Activated effector memory CD4-positive, alpha-beta T cell treated with anti-CD3 and anti-CD28 coated beads, Interleukin-2, amount 50 U/mL, for 16 hours (primary cell): ENCODE measurements at regions not wholly inside any gene's neighbourhood (a gene's known extent, or its start where the extent isn't known, plus 50 kb on each side); places are given as distances from the start of the nearest gene placed in this dataset.
"Not testable (repeated sequence)": the region's sequence is repeated elsewhere in the genome, so short reads cannot be mapped to it uniquely, and the experiment has no call there.

Source experiments
- DNase-seq: peaks from one replicate; pipeline ENCODE4 v3.0.0-alpha.2; 2020

DNA sequence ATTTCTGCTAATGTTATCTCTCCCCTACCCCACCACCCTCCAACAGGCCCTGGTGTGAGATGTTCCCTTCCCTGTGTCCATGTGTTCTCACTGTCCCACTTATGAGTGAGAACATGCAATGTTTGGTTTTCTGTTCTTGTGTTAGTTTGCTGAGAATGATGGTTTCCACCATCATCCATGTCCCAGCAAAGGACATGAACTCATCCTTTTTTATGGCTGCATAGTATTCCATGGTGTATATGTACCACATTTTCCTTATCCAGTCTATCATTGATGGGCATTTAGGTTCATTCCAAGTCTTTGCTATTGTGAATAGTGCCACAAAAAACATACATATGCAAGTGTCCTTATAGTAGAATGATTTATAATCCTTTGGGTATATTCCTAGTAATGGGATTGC lies 104.5 kb downstream of the ZNF33B start:
- not testable (repeated sequence) for DNase-seq

GRCh38 chr10:42532996-42533395 lies 105.4 kb downstream of the ZNF33B start:
- DNase-seq: no peak

GRCh38 chr10:42523098-42523497 lies 115.3 kb downstream of the ZNF33B start:
- DNase-seq: no peak

DNA sequence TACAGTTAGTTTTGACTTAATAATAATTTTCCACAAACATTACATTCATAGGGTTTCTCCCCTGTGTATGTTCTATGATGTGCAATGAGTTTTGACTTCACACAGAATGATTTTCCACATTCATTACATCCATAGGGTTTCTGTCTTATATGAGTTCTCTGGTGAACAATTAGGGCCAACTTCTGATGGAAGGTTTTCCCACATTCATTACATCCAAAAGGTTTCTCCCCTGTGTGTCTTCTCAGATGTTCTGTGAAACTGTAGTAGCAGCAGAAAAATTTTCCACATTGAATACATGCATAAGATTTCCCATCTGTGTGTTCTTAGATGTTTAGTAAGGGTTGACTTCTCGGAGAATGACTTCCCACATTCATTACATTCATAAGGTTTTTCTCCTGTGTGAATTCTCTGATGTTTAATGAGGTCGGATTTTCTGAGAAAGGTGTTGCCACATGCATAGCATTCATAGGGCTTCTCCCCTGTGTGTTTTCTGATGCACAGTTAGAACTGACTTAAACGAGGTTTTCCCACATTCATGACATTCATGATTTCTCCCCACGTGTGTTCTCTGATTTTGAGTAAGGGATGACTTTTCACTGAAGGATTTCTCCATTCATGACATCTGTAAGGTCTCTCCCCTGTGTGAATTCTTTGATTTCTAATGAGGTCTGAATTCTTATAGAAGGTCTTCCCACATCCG lies 118.5 kb downstream of the ZNF33B start:
- no peak for DNase-seq

- DNase-seq: no peak
Observed at GRCh38 chr10:42519079-42519478, 119.3 kb downstream of the ZNF33B start.

DNA sequence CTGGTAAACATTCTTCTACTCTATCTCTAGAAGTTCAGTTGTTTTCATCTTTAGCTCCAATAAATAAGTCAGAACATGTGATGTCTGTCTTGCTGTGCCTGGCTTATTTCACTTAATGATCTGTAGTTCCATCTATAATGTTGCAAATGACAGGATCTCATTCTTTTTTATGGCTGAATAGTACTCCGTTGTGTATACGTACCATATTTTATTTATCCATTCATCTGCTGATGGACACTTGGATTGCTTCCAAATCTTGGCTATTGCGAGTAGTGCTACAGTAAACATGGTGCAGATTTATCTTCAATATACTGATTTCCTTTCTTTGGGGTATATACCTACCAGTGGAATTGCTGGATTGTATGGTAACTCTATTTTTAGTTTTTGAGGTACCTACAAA lies 124.4 kb downstream of the ZNF33B start:
- no peak for DNase-seq

GRCh38 chr10:42491801-42492200 lies 146.6 kb downstream of the ZNF33B start:
- DNase-seq: no peak

GRCh38 chr10:42491001-42491592 lies 147.3 kb downstream of the ZNF33B start:
- DNase-seq: no peak

DNA sequence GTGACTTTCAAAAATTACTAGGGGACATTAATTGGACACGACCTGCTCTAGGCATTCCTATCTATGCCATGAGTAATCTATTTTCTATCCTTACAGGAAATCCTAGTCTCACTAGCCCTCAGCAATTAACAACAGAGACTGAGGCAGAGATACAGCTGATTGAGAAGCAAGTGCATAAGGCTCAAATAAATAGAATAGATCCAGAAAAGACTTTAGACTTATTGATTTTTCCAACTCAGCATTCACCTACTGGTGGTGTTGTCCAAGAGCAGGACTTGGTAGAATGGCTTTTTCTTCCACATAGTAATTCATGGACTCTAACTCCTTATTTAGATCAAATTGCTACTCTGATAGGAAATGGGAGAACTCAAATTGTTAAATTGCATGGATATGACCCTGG lies 148.0 kb downstream of the ZNF33B start:
- DNase-seq: no peak

GRCh38 chr10:42488416-42488815 lies 150.0 kb downstream of the ZNF33B start:
- no peak for DNase-seq

- no peak for DNase-seq
Observed at GRCh38 chr10:42482411-42482810, 156.0 kb downstream of the ZNF33B start.

- DNase-seq: no peak
Observed at GRCh38 chr10:42479057-42479456, 159.3 kb downstream of the ZNF33B start.

DNA sequence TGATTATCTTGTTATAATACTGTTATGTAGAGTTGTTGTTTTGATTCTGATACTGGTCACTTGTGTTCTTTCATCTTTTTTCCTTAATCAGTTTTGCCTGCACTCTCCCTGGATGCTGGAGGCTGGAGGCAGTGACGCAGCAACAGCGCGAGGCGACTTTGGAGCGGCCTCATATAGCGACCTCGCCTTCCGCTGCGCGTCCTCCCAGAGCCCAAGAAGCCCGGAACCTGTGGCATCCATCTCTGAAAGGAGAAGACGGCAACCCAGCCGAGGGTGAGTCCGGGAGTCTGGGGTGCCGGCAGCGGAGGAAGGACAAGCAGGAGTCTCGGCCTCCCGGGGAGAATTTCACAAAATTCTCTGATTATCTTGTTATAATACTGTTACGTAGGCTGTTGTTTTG lies 161.2 kb downstream of the ZNF33B start:
- DNase-seq: no peak

DNA sequence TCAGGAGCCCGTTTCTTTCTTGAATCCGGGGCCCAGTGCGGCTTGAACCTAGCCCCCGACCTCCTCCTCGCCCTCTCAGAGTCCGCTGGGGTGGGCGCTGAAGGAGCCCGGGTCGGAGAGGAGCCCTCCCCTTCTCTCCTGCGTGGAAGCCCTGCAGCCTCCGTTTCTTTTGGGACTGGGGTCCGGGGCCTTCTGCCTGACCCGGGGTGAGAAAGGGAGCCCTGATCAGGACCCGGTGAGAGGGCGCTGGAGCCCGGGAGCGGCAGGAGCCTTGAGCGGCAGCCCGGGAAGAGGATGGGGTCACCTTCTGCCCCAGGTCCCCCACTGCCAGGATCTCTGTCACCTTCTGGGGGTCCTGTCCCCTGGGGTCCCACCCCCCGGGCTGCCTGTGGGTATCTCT lies 162.3 kb downstream of the ZNF33B start:
- DNase-seq: no peak

GRCh38 chr10:42475168-42476098 lies 162.9 kb downstream of the ZNF33B start:
- DNase-seq: no peak

GRCh38 chr10:42454313-42454712 lies 184.1 kb downstream of the ZNF33B start:
- no peak for DNase-seq

DNA sequence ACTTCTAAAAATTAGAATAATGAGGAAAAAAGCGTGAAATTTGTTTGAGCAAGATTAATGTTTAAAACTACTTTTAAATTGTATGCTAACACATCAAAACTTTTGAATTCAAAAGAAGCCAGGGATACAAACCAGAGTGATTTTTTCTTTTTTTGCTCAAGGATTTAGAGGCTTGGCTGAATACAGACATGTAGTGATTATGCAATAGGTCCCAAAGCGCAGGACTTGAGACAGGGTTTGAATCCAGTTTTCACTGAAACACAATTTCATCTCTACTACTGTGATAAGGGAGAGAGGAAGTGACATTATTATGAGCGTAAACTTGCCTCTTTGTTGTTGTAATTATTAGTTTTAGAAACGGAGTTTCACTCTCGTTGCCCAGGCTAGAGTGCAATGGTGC lies 207.3 kb downstream of the ZNF33B start:
- no peak for DNase-seq

- DNase-seq: no peak
Observed at GRCh38 chr10:42428534-42428933, 209.8 kb downstream of the ZNF33B start.

DNA sequence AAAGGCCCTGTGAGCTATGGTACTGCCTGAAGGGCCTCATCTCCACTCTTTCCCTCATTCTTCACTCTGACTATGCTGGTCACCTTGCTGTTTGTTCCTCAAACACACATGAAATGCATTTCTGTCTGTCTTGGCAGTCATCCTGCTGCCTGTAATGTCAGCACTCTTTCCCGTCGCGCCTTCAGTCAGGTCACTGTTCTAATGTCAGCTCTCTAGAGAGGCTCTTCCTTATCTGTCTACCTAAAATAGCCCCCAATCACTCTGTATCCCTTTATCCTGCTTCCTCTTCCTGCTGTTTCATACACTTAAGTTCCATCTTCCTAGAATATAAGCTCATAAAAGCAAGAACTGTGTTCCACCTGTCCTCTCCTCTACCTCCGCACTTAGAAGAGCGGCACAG lies 215.5 kb downstream of the ZNF33B start:
- DNase-seq: no peak

- DNase-seq: no peak
Observed at GRCh38 chr10:42421812-42422211, 216.6 kb downstream of the ZNF33B start.

DNA sequence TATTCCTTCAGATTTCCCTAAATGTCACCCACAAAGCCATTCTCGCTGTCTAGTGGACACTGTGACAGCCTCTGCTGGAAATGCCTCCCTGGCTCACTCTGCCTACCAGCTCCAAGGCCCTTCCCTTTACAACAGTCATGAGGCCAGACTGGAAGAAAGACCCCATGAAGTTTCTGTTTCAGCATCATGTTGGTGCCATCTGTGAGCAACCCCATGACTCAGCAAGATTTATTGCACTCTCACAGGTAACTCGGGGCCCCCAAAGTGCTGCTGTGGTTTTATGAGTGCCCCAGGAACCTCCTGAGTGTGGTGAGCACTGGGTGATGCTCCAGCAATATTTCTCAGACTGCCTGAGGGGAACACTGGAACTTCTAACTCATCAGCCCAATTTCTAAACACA lies 218.6 kb downstream of the ZNF33B start:
- DNase-seq: no peak

GRCh38 chr10:42380926-42381547 lies 257.3 kb downstream of the ZNF33B start:
- DNase-seq: no peak

DNA sequence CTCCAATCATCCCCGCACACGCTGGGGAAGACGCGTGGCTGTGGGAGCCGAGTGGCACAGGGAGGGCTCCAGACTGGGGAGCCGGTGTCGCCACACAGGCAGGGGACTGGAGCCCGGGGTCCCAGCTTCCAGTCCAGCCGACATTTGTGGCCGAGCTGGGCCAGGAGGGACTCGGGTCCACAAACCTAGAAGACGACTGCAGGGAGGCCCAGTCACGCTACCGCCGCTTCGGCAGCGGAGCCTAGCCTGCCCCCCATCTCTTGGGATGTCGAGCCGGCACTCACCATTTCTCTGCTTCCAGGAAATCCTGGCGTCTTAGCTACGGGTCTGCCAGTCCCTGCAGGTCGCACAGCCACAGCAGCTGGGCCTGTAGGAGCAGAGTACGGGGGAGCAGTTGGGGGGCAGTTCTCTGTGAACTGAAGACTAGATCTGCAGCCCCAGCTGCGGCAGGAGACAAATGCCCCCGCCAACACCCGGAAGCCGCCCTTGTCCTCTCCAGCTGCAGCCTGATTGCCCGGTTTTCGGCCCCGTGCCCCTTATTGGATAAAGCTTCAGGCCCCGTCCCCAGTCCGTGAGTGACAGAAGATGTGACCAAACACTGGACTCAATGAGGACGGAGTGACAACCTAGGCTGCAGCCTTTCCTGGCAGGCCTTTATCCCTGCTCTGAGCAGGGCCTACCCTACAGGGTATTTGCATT lies 270.7 kb downstream of the ZNF33B start:
- DNase-seq: peak; percentile 61
